ENCODE measurements at regions not wholly inside any gene's neighbourhood (a gene's known extent, or its start where the extent isn't known, plus 50 kb on each side); places are given as distances from the start of the nearest gene placed in this dataset.
"Not testable (repeated sequence)": the region's sequence is repeated elsewhere in the genome, so short reads cannot be mapped to it uniquely, and the experiment has no call there.

- no peak for DNase-seq (ENCODE audit: low read depth, low spot score)
Measured at GRCh38 chr7:53387515-53387914, 352.1 kb downstream of the POM121L12 start.

DNA sequence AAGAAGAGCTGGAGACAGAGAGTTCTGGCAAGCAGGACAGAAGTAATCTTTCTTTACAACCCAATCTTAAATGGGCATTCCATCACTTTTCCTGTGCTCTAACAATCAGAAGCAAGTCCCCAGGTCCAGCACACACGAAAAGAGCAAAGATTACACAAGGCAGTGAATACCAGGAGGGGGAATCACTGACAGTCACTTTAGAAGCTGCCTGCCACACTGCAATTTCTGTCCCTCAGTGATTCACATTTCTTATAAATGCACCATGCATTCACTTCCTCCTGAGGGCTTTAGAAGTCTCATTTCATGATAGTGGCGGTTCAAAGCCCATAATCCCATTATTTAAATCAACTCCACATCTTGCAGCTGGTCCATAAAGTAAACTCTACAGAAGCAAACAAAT is 362.5 kb downstream of the POM121L12 start:
- DNase-seq (ENCODE audit: low read depth, low spot score), result no peak

DNA sequence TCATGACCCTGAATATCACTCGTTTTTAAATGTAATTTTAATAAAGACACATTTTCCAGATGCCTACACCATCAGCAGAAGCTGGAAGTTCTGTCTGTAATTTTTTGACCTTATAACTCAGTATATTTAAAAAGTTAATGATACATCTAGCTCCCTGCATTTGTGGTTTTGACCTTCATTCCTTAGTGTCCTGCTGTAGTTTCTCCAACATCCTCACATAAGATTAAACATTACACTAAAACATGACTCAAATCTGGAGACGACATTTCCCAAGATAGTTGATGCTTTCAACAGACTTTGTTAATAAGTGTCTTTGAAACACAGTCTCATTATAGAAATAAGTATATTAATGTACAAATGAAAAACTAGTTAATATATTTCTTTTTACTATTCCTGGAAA is 363.1 kb downstream of the POM121L12 start:
- DNase-seq (ENCODE audit: low read depth, low spot score), result no peak

GRCh38 chr7:53413021-53413420 is 377.6 kb downstream of the POM121L12 start:
- DNase-seq (ENCODE audit: low read depth, low spot score), result no peak

- DNase-seq (ENCODE audit: low read depth, low spot score), result no peak
Measured at GRCh38 chr7:53415816-53416215, 380.4 kb downstream of the POM121L12 start.

- DNase-seq (ENCODE audit: low read depth, low spot score), result no peak
Measured at GRCh38 chr7:53418834-53419482, 383.5 kb downstream of the POM121L12 start.

- no peak for DNase-seq (ENCODE audit: low read depth, low spot score)
Measured at GRCh38 chr7:53420550-53420949, 385.1 kb downstream of the POM121L12 start.

DNA sequence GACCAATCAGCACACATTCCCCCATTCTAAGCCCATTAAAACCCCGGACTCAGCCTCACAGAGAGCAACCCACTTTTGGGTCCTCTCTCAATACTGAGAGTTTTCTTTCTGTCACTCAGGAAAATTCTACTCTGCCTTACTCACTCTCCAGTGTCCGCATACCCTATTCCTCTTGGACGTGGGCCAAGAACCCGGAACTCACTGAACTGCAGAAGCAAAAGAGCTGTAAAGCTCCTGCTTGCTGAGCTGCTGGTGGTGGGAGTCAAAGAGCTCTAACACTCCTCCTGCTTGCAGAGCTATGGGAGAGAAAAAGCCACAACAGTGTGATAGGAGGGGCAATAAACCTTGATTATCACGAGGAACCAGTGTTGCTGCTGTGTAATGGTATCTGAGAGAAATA is 386.9 kb downstream of the POM121L12 start:
- no peak for DNase-seq (ENCODE audit: low read depth, low spot score)

DNA sequence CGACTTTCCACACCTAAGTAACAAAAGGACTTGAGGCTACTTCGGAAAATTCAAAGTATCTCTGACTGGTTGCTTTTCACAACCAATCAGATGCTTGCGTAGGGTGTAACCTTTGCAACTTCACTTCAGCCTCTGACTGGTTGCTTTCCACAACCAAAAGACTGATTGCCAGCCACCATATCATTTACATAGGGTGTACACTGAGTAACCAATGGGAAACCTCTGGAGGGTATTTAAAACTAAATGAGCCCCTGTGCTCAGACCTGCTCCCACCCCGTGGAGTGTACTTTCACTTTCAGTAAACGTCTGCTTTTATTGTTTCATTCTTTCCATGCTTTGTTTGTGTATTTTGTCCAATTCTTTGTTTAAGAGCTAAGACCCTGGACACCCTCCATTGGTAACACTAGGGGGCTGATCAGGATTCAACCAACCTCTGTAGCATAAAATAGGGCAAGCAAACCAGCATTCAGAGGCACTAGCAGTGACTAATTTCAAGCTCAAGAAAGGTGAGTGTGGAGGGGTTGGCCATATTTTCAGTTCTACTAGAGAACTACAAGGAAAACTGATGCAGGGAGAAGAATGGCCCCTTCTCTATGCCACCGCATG is 390.8 kb downstream of the POM121L12 start:
- DNase-seq (ENCODE audit: low read depth, low spot score), result no peak

GRCh38 chr7:53428045-53428444 is 392.6 kb downstream of the POM121L12 start:
- no peak for DNase-seq (ENCODE audit: low read depth, low spot score)

GRCh38 chr7:53431901-53432300 is 396.5 kb downstream of the POM121L12 start:
- no peak for DNase-seq (ENCODE audit: low read depth, low spot score)

GRCh38 chr7:53437336-53437735 is 401.9 kb downstream of the POM121L12 start:
- DNase-seq (ENCODE audit: low read depth, low spot score), result no peak

DNA sequence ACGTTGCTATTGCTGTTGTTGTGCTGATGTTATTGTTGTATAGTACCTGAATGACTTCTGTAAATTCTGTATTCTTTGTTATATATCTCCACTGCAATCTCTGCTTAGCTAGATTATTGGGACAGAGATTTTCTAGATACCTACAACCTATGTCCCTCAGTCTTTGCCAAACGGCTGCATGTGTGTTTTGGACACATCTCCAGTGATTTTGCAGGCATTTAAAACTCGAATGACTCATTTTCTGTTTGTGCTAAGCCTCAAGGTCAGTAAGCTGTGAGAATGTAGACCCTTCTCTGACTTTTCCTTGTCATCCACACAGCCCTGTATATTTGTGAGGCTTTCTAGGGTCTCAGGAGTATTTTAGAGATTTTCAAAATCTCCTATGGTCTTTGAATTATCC is 410.7 kb downstream of the POM121L12 start:
- no peak for DNase-seq (ENCODE audit: low read depth, low spot score)

DNA sequence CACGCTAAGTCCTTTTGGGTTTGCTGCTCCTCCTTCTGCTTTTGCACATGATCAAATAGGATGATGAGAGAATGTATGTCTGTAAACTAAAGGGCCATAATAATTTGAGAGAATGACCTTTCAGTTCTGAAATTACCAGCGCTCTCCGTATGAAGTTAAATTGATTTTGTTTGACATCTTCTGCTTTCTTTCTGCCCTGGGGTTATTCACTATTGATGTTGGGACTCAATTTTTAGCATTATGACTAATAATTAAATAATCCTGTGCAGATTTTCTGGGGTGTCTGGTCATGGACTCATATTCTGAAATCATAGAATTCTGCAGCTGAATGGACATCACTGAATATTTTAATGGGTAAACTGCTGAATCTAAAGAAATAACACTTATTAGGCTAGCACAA is 423.2 kb downstream of the POM121L12 start:
- DNase-seq (ENCODE audit: low read depth, low spot score), result no peak

- no peak for DNase-seq (ENCODE audit: low read depth, low spot score)
Measured at GRCh38 chr7:53466371-53466770, 430.9 kb downstream of the POM121L12 start.

GRCh38 chr7:53470336-53470970 is 435.0 kb downstream of the POM121L12 start:
- no peak for DNase-seq (ENCODE audit: low read depth, low spot score)

DNA sequence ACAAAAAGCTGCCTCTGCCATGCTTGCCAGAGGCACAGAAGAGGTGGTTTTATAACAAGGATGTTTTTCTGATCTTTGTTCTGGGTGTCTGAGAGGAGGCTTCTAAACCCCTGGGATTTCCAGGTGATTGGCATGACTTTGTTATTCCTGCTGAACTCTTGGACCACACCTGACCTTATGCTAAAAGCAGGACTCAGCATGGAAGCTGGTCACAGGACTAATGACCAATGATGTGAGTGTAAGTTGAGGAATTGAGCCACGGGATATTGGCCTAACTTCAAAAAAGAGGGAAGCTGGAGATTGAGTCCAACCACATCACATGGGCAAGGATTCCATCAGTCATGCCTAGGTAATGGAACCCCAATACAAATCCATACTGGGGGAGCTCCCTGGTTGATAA is 437.9 kb downstream of the POM121L12 start:
- no peak for DNase-seq (ENCODE audit: low read depth, low spot score)

DNA sequence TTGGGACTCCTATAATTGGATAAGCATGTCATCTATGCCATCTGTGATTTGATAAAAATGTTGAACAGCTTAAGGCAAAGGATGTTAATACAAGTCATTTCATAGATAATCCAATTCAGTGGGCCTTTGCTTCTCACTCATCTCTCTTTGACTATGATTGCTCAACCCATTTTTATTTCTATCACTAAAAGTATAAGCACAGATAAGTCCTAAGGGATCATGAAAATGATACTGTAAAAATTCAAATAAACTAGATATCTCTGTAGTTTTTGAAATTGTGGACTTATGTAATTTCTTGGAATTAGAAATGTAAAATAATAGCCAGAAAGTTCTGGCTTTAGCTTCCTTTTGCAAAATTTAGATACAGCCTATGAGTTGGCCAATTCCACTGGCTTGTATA is 440.3 kb downstream of the POM121L12 start:
- no peak for DNase-seq (ENCODE audit: low read depth, low spot score)

- DNase-seq (ENCODE audit: low read depth, low spot score), result no peak
Measured at GRCh38 chr7:53476566-53476965, 441.1 kb downstream of the POM121L12 start.

DNA sequence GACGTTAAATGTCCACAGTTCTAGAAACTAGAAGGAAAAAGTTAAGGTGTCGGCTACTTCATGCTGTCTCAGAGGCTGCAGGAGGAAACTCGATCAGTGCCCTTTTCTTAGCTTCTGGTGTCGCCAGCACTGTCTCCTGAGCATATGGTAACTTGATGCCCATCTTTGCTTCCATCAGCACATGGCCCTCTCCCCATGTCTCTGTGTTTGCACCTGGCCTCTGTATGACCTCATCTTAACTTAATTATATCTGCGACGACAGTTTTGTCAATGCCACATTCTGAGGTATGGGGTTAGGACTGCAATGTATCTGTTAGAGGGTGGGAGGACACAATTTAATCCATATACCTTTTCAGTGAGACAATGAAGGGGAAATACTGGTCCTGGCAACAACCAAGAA is 449.9 kb downstream of the POM121L12 start:
- no peak for DNase-seq (ENCODE audit: low read depth, low spot score)

DNA sequence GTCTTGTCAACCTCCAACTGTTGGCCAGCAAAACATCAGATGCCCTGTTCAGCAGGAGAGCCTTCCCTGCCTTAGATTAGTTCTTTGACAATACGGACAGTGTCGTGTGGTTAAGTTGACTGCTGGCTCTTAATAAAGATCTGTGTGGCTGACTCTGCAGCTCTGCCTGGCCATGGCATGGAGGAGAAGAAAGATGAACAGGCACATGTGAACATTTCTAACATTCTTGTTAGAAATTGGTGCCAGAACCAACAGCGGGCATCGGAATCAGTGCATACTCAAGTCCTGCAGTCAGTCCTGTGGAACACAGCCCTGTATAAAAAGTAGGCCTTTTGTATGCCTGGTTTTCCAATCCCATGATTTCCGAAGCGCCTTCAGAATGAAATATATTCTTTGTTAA is 455.6 kb downstream of the POM121L12 start:
- no peak for DNase-seq (ENCODE audit: low read depth, low spot score)

DNA sequence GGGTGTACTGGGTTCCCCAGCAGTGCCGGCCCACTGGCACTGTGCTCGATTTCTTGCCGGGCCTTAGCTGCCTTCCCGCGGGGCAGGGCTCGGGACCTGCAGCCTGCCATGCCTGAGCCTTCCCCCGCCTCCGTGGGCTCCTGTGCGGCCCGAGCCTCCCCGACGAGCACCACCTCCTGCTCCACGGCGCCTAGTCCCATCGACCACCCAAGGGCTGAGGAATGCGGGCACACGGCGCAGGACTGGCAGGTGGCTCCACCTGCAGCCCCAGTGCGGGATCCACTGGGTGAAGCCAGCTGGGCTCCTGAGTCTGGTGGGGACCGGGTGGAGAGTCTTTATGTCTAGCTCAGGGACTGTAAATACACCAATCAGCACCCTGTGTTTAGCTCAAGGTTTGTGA is 459.7 kb downstream of the POM121L12 start:
- not testable (repeated sequence) for DNase-seq (ENCODE audit: low read depth, low spot score)

- no peak for DNase-seq (ENCODE audit: low read depth, low spot score)
Measured at GRCh38 chr7:53500076-53500475, 464.6 kb downstream of the POM121L12 start.
